Aorta (tissue), 5 donors: ENCODE measurements at regions not wholly inside any gene's neighbourhood (a gene's known extent, or its start where the extent isn't known, plus 50 kb on each side); places are given as distances from the start of the nearest gene placed in this dataset.

Source experiments
- ATAC-seq: fragments of 200-7000 bp; cut with Tn5 transposase; one replicate; pipeline ENCODE4 v1.9.1; 2022; ENCODE audit warnings: moderate library complexity; ENCODE audit not compliant: low FRiP score
- DNase-seq, 2 donors: peaks; one replicate each; pipeline ENCODE4 v3.0.0-alpha.2; 2020
- H3K27ac ChIP-seq, 2 donors: one replicate each; pipeline ENCODE4 v1.5.1; 2013; ENCODE audit warnings: low read length in 2 of 2, mild to moderate bottlenecking in 2 of 2, moderate library complexity in 2 of 2, control low read depth in 1 of 2, inconsistent platforms in 1 of 2, low read depth in 1 of 2
- H3K27me3 ChIP-seq, 2 donors: one replicate each; pipeline ENCODE4 v1.6.1; 2013; ENCODE audit warnings: control low read depth in 1 of 2, low read length in 1 of 2, mild to moderate bottlenecking in 1 of 2, moderate library complexity in 1 of 2; ENCODE audit not compliant: insufficient read depth in 2 of 2, control insufficient read depth in 1 of 2
- H3K36me3 ChIP-seq, 2 donors: one replicate each; pipeline ENCODE4 v1.6.1; 2013; ENCODE audit warnings: control low read depth in 1 of 2, low read length in 1 of 2, mild to moderate bottlenecking in 1 of 2; ENCODE audit not compliant: insufficient read depth in 2 of 2, control insufficient read depth in 1 of 2
- H3K4me1 ChIP-seq, 2 donors: one replicate each; pipeline ENCODE4 v1.6.1; 2013; ENCODE audit warnings: low read length in 2 of 2, control low read depth in 1 of 2, mild to moderate bottlenecking in 1 of 2, moderate library complexity in 1 of 2; ENCODE audit not compliant: insufficient read depth in 2 of 2, control insufficient read depth in 1 of 2
- H3K4me3 ChIP-seq, 2 donors: one replicate each; pipeline ENCODE4 v1.5.1; 2013; ENCODE audit warnings: low read length in 2 of 2, control low read depth in 1 of 2, mild to moderate bottlenecking in 1 of 2
- H3K9me3 ChIP-seq: one replicate; pipeline ENCODE4 v1.6.1; 2013; ENCODE audit warnings: mild to moderate bottlenecking, low read length; ENCODE audit not compliant: control insufficient read depth
- WGBS, 2 donors: extraction: QIAGEN DNeasy Blood & Tissue Kit; methylation state at CpG; one replicate each; pipeline ENCODE4 v1.1.7; 2013; 5-methylcytosine and 5-hydroxymethylcytosine counted together
- intact Hi-C, 2 donors: fragments of 100-400 bp; cut with DNase I; formaldehyde crosslinking; loops; one replicate each; pipeline versions ENCODE4 v1.14.2 to v1.15.0; 2022
- donor health status: healthy with polysubstance abuse.
- donor health status: Bipolar disorder and iron deficiency.
- donor health status: DM: no; HTN: no; CAD: no.
- donor health status: DM: no; HTN: no; CAD: no.
- donor health status: DM: yes; HTN: yes; CAD: no.

GRCh38 chr2:8281950-8282857, 399.7 kb upstream of the ID2 start:
- Histone ChIP-seq H3K27me3 (no peaks in the 10 kb centered on the region), H3K27ac (no peak overlapping the region), H3K9me3 (no peaks in the 10 kb centered on the region), H3K36me3 (no peaks in the 10 kb centered on the region), H3K4me3 (no peak overlapping the region), H3K4me1 (no peaks in the 10 kb centered on the region)
- WGBS, 2 donors: 90 to 91% methylated on average over 25 of the region's 25 CpGs
- DNase-seq: no peak
- intact Hi-C loops: no loop called here
- ATAC-seq: no peak

GRCh38 chr2:8282858-8283252, 399.0 kb upstream of the ID2 start:
- intact Hi-C loops: no loop called here
- Histone ChIP-seq H3K36me3 (no peaks in the 10 kb centered on the region), H3K9me3 (no peaks in the 10 kb centered on the region), H3K27ac (no peak overlapping the region), H3K4me3 (no peak overlapping the region), H3K4me1 (no peaks in the 10 kb centered on the region), H3K27me3 (no peaks in the 10 kb centered on the region)
- DNase-seq (no peak), ATAC-seq (no peak)
- 95 to 98% methylated on average over 13 of the region's 13 CpGs for WGBS, 2 donors

- Histone ChIP-seq H3K36me3 (no peaks in the 10 kb centered on the region), H3K4me3 (no peak overlapping the region), H3K4me1 (no peaks in the 10 kb centered on the region), H3K9me3 (no peaks in the 10 kb centered on the region), H3K27ac (no peak overlapping the region), H3K27me3 (no peaks in the 10 kb centered on the region)
- ATAC-seq: peak; percentile 29
- 71 to 75% methylated on average over 3 of the region's 3 CpGs for WGBS, 2 donors
- intact Hi-C loops: no loop called here
- DNase-seq: no peak
Observed at GRCh38 chr2:8285081-8285480, 396.8 kb upstream of the ID2 start.

- Histone ChIP-seq H3K27ac (no peak overlapping the region), H3K4me1 (no peaks in the 10 kb centered on the region), H3K36me3 (no peaks in the 10 kb centered on the region), H3K4me3 (no peak overlapping the region), H3K9me3 (no peaks in the 10 kb centered on the region), H3K27me3 (no peaks in the 10 kb centered on the region)
- ATAC-seq: no peak
- intact Hi-C loops: no loop called here
- no peak for DNase-seq
- whole genome bisulfite sequencing, 2 donors: 55 to 60% methylated on average over 5 of the region's 5 CpGs
Observed at GRCh38 chr2:8285898-8286297, 396.0 kb upstream of the ID2 start.

GRCh38 chr2:8288206-8288605, 393.6 kb upstream of the ID2 start:
- Histone ChIP-seq H3K4me1 (no peaks in the 10 kb centered on the region), H3K36me3 (no peaks in the 10 kb centered on the region), H3K9me3 (no peaks in the 10 kb centered on the region), H3K27ac (no peak overlapping the region), H3K27me3 (no peaks in the 10 kb centered on the region), H3K4me3 (no peak overlapping the region)
- intact Hi-C loops: no loop called here
- WGBS, 2 donors: 32 to 39% methylated on average over 2 of the region's 2 CpGs
- DNase-seq (no peak), ATAC-seq (no peak)

GRCh38 chr2:8289111-8289510, 392.7 kb upstream of the ID2 start:
- Histone ChIP-seq H3K27me3 (no peaks in the 10 kb centered on the region), H3K9me3 (no peaks in the 10 kb centered on the region), H3K36me3 (no peaks in the 10 kb centered on the region), H3K27ac (no peak overlapping the region), H3K4me1 (no peaks in the 10 kb centered on the region), H3K4me3 (no peak overlapping the region)
- ATAC-seq: no peak
- no peak for DNase-seq
- intact Hi-C loops: no loop called here
- WGBS, 2 donors: 97 to 99% methylated on average over 4 of the region's 4 CpGs

GRCh38 chr2:8290771-8291352, 391.0 kb upstream of the ID2 start:
- no peaks in the 10 kb centered on the region for H3K4me1 ChIP-seq
- WGBS, 2 donors: 96% methylated on average over 9 of the region's 9 CpGs
- no peaks in the 10 kb centered on the region for H3K36me3 ChIP-seq
- ATAC-seq: no peak
- H3K27me3 ChIP-seq: no peaks in the 10 kb centered on the region
- H3K4me3 ChIP-seq: no peak overlapping the region
- no peak overlapping the region for H3K27ac ChIP-seq
- H3K9me3 ChIP-seq: no peaks in the 10 kb centered on the region
- intact Hi-C loops: no loop called here
- DNase-seq: no peak

GRCh38 chr2:8296306-8296705, 385.6 kb upstream of the ID2 start:
- Histone ChIP-seq H3K4me3 (no peak overlapping the region), H3K36me3 (no peaks in the 10 kb centered on the region)
- no peak for ATAC-seq

More at GRCh38 chr2:8296306-8296705, 385.6 kb upstream of the ID2 start:
- DNase-seq: no peak
- Histone ChIP-seq H3K9me3 (no peaks in the 10 kb centered on the region), H3K4me1 (no peaks in the 10 kb centered on the region), H3K27me3 (no peaks in the 10 kb centered on the region), H3K27ac (no peak overlapping the region)
- intact Hi-C loops: no loop called here
- 95 to 97% methylated on average over 4 of the region's 4 CpGs for WGBS, 2 donors
